PFSK-1 (cell line): ENCODE measurements at regions not wholly inside any gene's neighbourhood (a gene's known extent, or its start where the extent isn't known, plus 50 kb on each side); places are given as distances from the start of the nearest gene placed in this dataset.

Experiments
- FOXP2 ChIP-seq: optimal IDR thresholded peaks from 2 replicates; pipeline ENCODE3; 2011; ENCODE audit warnings: borderline replicate concordance, control low read depth, inconsistent platforms; ENCODE audit not compliant: insufficient read depth; ENCODE audit errors: extremely low read length, extremely low read depth
- POLR2AphosphoS5 ChIP-seq: IDR thresholded peaks from 2 replicates; pipeline ENCODE4 v1.6.1; 2012; ENCODE audit warnings: low read depth, mild to moderate bottlenecking, control low read depth, low read length, moderate library complexity
- SIN3A ChIP-seq: IDR thresholded peaks from 2 replicates; pipeline ENCODE4 v1.6.1; 2012; ENCODE audit warnings: mild to moderate bottlenecking, low read length, moderate library complexity, borderline replicate concordance; ENCODE audit not compliant: insufficient read depth
- TAF1 ChIP-seq: IDR thresholded peaks from 2 replicates; pipeline ENCODE4 v1.6.1; 2012; ENCODE audit warnings: low read length, control low read depth, borderline replicate concordance; ENCODE audit not compliant: insufficient read depth
- TF ChIP-seq, protein P1 (sequence below), 2 experiments: IDR thresholded peaks; 2 replicates each; pipeline versions ENCODE4 v1.6.1 to v1.8.0; 2011 to 2012; ENCODE audit warnings: low read depth in 2 of 2, low read length in 2 of 2, control low read depth in 1 of 2, inconsistent platforms in 1 of 2, mild to moderate bottlenecking in 1 of 2, moderate library complexity in 1 of 2; ENCODE audit not compliant: insufficient read depth in 1 of 2

DNA sequence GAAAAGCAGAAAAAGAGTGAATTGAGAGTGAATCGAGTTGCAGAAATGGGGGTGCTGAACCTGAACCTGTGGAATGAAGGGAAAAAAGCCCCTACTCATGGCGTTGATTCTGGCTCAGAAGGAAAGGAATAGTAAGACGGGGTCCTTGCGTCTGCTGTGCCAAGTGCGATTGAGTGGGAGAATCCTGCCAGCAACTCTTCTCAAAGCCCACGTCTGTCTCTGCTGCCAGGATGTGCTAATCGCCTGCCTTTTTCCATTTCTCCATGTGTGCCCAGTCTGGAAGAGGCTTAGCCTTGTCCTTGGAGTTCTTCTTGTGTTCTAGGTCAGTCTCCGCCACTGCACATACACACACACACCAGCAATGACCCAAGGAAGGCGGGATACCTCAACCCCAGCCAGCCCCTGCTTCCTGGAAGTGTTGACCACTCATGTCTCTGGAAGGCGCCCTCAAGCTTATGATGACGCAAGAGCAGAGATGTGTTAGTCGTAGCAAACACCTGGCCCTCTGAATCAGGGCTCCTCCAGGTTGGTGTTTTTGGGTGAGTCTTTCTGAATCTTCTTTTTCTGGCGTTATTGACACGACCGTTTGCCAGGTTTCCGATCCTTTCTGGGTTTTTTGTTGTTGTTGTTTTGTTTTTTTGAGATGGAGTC is 262.4 kb upstream of the PROK2 start:
- TF ChIP-seq POLR2AphosphoS5 (no peak), SIN3A (no peak), FOXP2 (no peak), TAF1 (no peak)
- TF ChIP-seq, protein P1, sequence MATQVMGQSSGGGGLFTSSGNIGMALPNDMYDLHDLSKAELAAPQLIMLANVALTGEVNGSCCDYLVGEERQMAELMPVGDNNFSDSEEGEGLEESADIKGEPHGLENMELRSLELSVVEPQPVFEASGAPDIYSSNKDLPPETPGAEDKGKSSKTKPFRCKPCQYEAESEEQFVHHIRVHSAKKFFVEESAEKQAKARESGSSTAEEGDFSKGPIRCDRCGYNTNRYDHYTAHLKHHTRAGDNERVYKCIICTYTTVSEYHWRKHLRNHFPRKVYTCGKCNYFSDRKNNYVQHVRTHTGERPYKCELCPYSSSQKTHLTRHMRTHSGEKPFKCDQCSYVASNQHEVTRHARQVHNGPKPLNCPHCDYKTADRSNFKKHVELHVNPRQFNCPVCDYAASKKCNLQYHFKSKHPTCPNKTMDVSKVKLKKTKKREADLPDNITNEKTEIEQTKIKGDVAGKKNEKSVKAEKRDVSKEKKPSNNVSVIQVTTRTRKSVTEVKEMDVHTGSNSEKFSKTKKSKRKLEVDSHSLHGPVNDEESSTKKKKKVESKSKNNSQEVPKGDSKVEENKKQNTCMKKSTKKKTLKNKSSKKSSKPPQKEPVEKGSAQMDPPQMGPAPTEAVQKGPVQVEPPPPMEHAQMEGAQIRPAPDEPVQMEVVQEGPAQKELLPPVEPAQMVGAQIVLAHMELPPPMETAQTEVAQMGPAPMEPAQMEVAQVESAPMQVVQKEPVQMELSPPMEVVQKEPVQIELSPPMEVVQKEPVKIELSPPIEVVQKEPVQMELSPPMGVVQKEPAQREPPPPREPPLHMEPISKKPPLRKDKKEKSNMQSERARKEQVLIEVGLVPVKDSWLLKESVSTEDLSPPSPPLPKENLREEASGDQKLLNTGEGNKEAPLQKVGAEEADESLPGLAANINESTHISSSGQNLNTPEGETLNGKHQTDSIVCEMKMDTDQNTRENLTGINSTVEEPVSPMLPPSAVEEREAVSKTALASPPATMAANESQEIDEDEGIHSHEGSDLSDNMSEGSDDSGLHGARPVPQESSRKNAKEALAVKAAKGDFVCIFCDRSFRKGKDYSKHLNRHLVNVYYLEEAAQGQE (IDR thresholded peaks at IDR 0.05; ENCODE audit: insufficient read depth in 1 of 2, low read depth in 2 of 2, low read length in 2 of 2), result no peak

DNA sequence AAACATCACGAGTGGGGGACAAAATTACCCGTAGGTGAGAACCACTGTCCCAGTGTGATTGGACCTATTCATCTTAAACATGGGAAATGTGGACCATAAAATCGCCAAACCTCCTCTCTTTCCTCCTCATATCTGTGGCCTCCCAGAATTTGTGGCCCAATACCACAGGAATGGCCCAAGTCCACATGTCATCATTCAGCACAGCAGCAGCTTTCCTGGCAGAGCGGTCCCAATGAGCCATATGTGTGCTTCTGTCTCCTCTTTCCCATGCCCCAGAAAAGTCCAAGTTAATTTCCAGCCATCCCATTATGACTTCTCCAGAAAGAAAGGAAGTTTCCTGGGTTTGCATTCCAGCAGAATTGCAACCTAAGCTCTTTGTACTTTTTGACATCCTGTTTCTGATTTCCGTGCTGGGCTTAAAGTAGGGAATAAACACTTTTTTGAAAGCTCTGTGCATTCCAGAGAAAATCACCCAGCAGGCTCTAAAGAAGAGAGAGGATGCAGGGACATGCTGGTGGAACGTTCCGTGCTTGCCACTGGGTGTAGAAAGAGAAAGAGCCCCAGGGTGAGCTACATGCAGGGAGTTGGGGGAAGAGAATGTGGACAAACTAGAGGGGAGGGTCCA is 259.4 kb upstream of the PROK2 start:
- TF ChIP-seq TAF1 (no peak), POLR2AphosphoS5 (no peak), SIN3A (no peak), FOXP2 (no peak)
- TF ChIP-seq, protein P1 (IDR thresholded peaks at IDR 0.05; ENCODE audit: insufficient read depth in 1 of 2, low read depth in 2 of 2, low read length in 2 of 2), result no peak

DNA sequence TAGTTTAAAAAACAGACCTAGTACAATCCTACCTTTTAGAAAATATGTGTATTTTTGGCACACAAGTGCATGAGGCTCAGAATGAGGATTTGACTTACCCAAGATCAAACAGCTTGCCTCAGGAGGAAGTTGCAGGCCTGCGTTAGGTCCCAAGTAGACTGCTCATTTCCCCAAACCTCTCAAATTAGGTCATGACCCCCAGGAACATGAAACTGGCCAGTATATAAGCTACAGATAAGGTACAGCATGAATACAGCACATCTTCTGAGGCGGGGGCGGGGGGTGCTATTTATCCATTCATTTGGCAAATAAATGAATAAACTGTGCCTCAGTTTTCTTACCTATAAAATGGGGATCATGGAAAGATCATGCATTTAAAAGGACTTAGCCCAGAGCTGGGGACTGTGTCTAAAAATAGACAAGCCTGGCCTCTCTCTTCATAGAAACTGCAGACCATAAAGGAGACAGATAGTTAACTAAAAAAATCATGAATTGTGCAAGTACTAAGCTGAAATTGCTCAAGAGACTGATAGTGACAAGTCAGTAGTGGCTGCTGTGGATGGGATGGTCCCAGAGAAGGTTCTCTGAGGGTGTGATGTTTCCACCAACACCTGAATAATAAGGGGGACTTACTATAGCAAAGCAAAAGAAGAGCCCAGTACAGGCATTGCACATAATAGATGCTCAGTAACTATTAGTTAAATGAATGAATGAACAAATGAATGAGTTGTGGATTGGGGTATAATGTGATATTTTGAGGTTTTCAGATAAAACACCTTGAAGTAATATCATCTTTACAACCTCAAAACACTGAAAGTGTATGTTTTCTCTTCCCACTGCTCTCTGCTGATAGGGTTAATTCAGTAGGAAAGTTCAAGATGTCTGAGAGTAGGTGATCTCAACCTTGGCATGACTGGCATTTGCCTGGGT is 258.5 kb upstream of the PROK2 start:
- TF ChIP-seq SIN3A (no peak), TAF1 (no peak), POLR2AphosphoS5 (no peak), FOXP2 (no peak)
- TF ChIP-seq, protein P1 (IDR thresholded peaks at IDR 0.05; ENCODE audit: insufficient read depth in 1 of 2, low read depth in 2 of 2, low read length in 2 of 2), result no peak

DNA sequence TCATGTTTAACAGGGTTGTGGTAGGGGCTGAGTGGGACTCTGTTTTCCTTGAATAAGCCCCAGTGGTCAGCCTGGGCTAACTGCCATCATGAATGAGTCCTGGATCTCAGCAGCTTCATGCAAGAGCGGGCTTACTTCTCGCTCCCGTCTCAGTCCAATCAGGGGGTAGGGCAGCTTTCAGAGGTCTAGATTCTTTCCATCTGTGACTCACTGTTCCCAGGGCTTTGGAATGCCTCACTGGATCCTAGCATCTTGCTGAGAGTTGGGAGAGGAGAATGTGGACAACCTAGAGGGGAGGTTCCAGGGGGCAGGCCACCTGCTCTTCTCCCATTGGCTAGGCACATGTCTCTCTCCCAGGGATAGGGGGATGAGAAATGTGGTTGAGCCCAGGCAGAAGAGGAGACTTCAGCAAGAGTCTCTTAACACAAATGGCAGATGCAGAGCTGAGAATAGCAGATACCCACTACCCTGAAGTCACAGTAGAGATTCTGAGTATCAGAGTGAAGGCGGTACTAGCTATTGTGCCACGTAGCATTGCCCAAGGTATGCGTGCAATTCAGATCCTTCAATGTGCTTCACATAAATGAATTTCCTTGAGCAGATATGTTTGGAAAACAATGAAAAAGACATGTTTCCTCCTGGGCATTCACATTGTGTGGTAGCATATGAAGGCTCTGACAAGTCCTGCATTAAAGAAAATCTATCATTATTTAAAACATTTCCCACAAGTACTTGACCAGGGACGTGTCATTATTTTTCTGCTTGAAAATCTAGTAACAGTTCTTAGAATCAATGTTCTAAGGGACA is 257.7 kb upstream of the PROK2 start:
- TF ChIP-seq SIN3A, result no peak
- TF ChIP-seq, protein P1 (IDR thresholded peaks at IDR 0.05; ENCODE audit: insufficient read depth in 1 of 2, low read depth in 2 of 2, low read length in 2 of 2), result no peak
- TF ChIP-seq FOXP2, result no peak
- TF ChIP-seq POLR2AphosphoS5, result no peak
- no peak for TF ChIP-seq TAF1
